GM10248 (cell line): ENCODE measurements at regions not wholly inside any gene's neighbourhood (a gene's known extent, or its start where the extent isn't known, plus 50 kb on each side); places are given as distances from the start of the nearest gene placed in this dataset.
"Not testable (repeated sequence)": the region's sequence is repeated elsewhere in the genome, so short reads cannot be mapped to it uniquely, and the experiment has no call there.

Experiments used
- CTCF ChIA-PET: fragments of 300-600 bp; sonication (Branson Sonifier 250); formaldehyde crosslinking; extraction: SDS; loops from one replicate; lab custom pipeline; 2021; ENCODE audit warnings: antibody characterized with exemption; lab: Yijun Ruan, JAX
- POLR2A ChIA-PET: fragments of 350-650 bp; sonication (Branson Sonifier 250); formaldehyde crosslinking; extraction: SDS; loops from one replicate; lab custom pipeline; 2020; ENCODE audit warnings: antibody characterized with exemption; lab: Yijun Ruan, JAX
- DNase-seq: peaks from one replicate; pipeline ENCODE4 v3.0.0; 2012; ENCODE audit errors: extremely low spot score
- CTCF ChIP-seq: IDR thresholded peaks from 2 replicates; pipeline ENCODE4 v1.5.1; 2012; ENCODE audit warnings: mild to moderate bottlenecking, low read depth; ENCODE audit errors: extremely low read depth, missing control alignments, control extremely low read depth

GRCh38 chr9:94478755-94479730 lies 75.8 kb upstream of the PCAT7 start:
- no peak for DNase-seq
- ChIA-PET CTCF (no interaction called here), POLR2A (no interaction called here)
- no peak for TF ChIP-seq CTCF

GRCh38 chr9:94479757-94480156 lies 75.1 kb upstream of the PCAT7 start:
- ChIA-PET POLR2A (no interaction called here), CTCF (no interaction called here)
- DNase-seq, result no peak
- no peak for TF ChIP-seq CTCF

GRCh38 chr9:94480205-94480604 lies 74.7 kb upstream of the PCAT7 start:
- ChIA-PET POLR2A (no interaction called here), CTCF (no interaction called here)
- no peak for DNase-seq
- no peak for TF ChIP-seq CTCF

GRCh38 chr9:94482110-94482509 lies 72.8 kb upstream of the PCAT7 start:
- CTCF ChIA-PET, result no interaction called here
- POLR2A ChIA-PET, result no interaction called here
- no peak for TF ChIP-seq CTCF
- DNase-seq, result no peak

- POLR2A ChIA-PET, result no interaction called here
- TF ChIP-seq CTCF, result no peak
- no peak for DNase-seq
- CTCF ChIA-PET, result interaction anchor here (1.4 kb wide), 1 partner anchor 23 kb away, joined by 3 read pairs; no protein-coding TSS in a partner anchor
Observed at GRCh38 chr9:94490465-94490864, 64.4 kb upstream of the PCAT7 start.

GRCh38 chr9:94492125-94492524 lies 62.8 kb upstream of the PCAT7 start:
- DNase-seq, result peak; percentile 21
- CTCF ChIA-PET, result interaction anchor here (0.6 to 1.7 kb wide), 5 partner anchors 10 to 1490 kb away, joined by 3 to 5 read pairs (median 3); no protein-coding TSS in a partner anchor
- POLR2A ChIA-PET, result not testable (repeated sequence)

- CTCF ChIA-PET, result no interaction called here
- no peak for TF ChIP-seq CTCF
- DNase-seq, result no peak
- POLR2A ChIA-PET, result no interaction called here
Observed at GRCh38 chr9:94498801-94499453, 56.0 kb upstream of the PCAT7 start.
